OCI-LY7 (cell line): ENCODE measurements at regions not wholly inside any gene's neighbourhood (a gene's known extent, or its start where the extent isn't known, plus 50 kb on each side); places are given as distances from the start of the nearest gene placed in this dataset.
"Not testable (repeated sequence)": the region's sequence is repeated elsewhere in the genome, so short reads cannot be mapped to it uniquely, and the experiment has no call there.

Source experiments
- BruUV-seq: library from RNA; stranded (reverse); fragments of 400-500 nt; replicated peaks from 2 replicates; lab custom pipeline; 2021; lab: Mats Ljungman, UMichigan
- CTCF ChIA-PET: fragments of 300-600 bp; sonication (Branson Sonifier 250); formaldehyde crosslinking; loops from one replicate; lab custom pipeline; 2022; ENCODE audit warnings: antibody characterized with exemption; ENCODE audit not compliant: unreplicated experiment; lab: Charles Lee
- POLR2A ChIA-PET: fragments of 300-600 bp; sonication (Branson Sonifier 250); formaldehyde crosslinking; loops from one replicate; lab custom pipeline; 2022; ENCODE audit warnings: antibody characterized with exemption; lab: Charles Lee
- DNase-seq: peaks from one replicate; pipeline ENCODE4 v3.0.0-alpha.2; 2015; ENCODE audit warnings: low spot score
- H2AFZ ChIP-seq: fragments of 200-600 bp; sonication (generic), shearing (Covaris generic); 2 replicates; pipeline ENCODE4 v1.6.1; 2014; ENCODE audit warnings: mild to moderate bottlenecking, antibody characterized with exemption, low read length, moderate library complexity
- H3K27ac ChIP-seq: fragments of 200-600 bp; sonication (generic); 2 replicates; pipeline ENCODE4 v1.5.1; 2014; ENCODE audit warnings: mixed run types, low read depth, mild to moderate bottlenecking, moderate library complexity, low read length, inconsistent platforms; ENCODE audit not compliant: poor library complexity, severe bottlenecking
- H3K36me3 ChIP-seq: fragments of 200-600 bp; sonication (generic); 2 replicates; pipeline ENCODE4 v1.6.1; 2014; ENCODE audit warnings: mild to moderate bottlenecking, antibody characterized with exemption, low read length, moderate library complexity, mixed read lengths; ENCODE audit not compliant: insufficient read depth
- H3K4me1 ChIP-seq: fragments of 200-600 bp; sonication (generic); 2 replicates; pipeline ENCODE4 v1.5.1; 2014; ENCODE audit warnings: mild to moderate bottlenecking, low read length; ENCODE audit not compliant: insufficient read depth, poor library complexity, severe bottlenecking
- H3K4me2 ChIP-seq: fragments of 200-600 bp; sonication (generic); 2 replicates; pipeline ENCODE4 v1.6.1; 2014; ENCODE audit warnings: mild to moderate bottlenecking, low read length
- H3K4me3 ChIP-seq: fragments of 200-600 bp; sonication (generic); 2 replicates; pipeline ENCODE4 v1.5.1; 2014; ENCODE audit warnings: mild to moderate bottlenecking, low read depth, low read length; ENCODE audit not compliant: poor library complexity, severe bottlenecking
- H3K79me2 ChIP-seq: fragments of 200-600 bp; sonication (generic); 2 replicates; pipeline ENCODE4 v1.6.1; 2016; ENCODE audit warnings: low read depth, mild to moderate bottlenecking, low read length, moderate library complexity, mixed read lengths; ENCODE audit not compliant: insufficient read depth
- H3K9me2 ChIP-seq: fragments of 200-600 bp; sonication (generic); 2 replicates; pipeline ENCODE4 v1.6.1; 2016; ENCODE audit warnings: mild to moderate bottlenecking, low read length, mixed read lengths; ENCODE audit not compliant: insufficient read depth
- H3K9me3 ChIP-seq: fragments of 200-600 bp; sonication (generic); 2 replicates; pipeline ENCODE4 v1.6.1; 2014; ENCODE audit warnings: mild to moderate bottlenecking, mixed run types, low read length, mixed read lengths
- H4K20me1 ChIP-seq: fragments of 200-600 bp; sonication (generic); 2 replicates; pipeline ENCODE4 v1.6.1; 2014; ENCODE audit warnings: mild to moderate bottlenecking, antibody characterized with exemption, low read length, moderate library complexity, mixed read lengths; ENCODE audit not compliant: insufficient read depth
- EZH2phosphoT487 ChIP-seq: fragments of 200-600 bp; sonication (generic); IDR thresholded peaks from 2 replicates; pipeline ENCODE4 v1.6.1; 2018; ENCODE audit warnings: low read depth, borderline replicate concordance, mild to moderate bottlenecking, mixed run types, antibody characterized with exemption, low read length, moderate library complexity, mixed read lengths
- intact Hi-C: fragments of 100-400 bp; cut with micrococcal nuclease; formaldehyde crosslinking; loops from one replicate; pipeline ENCODE4 v1.10.0; 2022; ENCODE audit not compliant: unreplicated experiment
- TF ChIP-seq, protein P1 (sequence below): fragments of 200-600 bp; sonication (generic); conservative IDR thresholded peaks from 2 replicates; pipeline ENCODE4 v1.5.1; 2014; ENCODE audit warnings: mild to moderate bottlenecking, antibody characterized with exemption, low read length, moderate library complexity, mixed read lengths

DNA sequence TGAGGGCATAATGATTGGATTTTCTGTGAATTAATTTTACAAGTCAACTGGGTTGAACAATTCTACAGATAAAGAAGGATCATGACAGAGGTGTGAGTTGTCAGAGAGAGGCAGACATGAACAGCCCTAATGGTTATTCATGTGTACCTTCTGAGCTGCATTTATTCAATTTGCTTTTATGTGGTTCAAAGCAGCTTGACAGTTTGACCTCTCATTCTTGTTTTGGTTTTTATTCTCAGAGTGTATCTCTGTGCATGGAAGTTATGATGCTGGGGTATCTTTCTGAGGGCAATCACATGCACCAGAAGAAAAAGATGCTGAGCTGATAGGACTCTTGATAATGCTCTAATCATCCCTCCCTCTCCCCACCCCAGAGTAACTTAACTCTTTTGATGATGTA is 169.3 kb upstream of the NPY2R start:
- TF ChIP-seq, protein P1, sequence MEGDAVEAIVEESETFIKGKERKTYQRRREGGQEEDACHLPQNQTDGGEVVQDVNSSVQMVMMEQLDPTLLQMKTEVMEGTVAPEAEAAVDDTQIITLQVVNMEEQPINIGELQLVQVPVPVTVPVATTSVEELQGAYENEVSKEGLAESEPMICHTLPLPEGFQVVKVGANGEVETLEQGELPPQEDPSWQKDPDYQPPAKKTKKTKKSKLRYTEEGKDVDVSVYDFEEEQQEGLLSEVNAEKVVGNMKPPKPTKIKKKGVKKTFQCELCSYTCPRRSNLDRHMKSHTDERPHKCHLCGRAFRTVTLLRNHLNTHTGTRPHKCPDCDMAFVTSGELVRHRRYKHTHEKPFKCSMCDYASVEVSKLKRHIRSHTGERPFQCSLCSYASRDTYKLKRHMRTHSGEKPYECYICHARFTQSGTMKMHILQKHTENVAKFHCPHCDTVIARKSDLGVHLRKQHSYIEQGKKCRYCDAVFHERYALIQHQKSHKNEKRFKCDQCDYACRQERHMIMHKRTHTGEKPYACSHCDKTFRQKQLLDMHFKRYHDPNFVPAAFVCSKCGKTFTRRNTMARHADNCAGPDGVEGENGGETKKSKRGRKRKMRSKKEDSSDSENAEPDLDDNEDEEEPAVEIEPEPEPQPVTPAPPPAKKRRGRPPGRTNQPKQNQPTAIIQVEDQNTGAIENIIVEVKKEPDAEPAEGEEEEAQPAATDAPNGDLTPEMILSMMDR = no peak
- TF ChIP-seq EZH2phosphoT487 = no peak
- Histone ChIP-seq H3K27ac (no peak overlapping the region), H3K79me2 (no peaks in the 10 kb centered on the region), H3K9me2 (no peaks in the 10 kb centered on the region), H3K36me3 (no peaks in the 10 kb centered on the region), H3K4me3 (no peak overlapping the region), H3K4me2 (no peak overlapping the region), H3K9me3 (no peaks in the 10 kb centered on the region), H4K20me1 (no peaks in the 10 kb centered on the region), H2AFZ (no peak overlapping the region), H3K4me1 (no peaks in the 10 kb centered on the region)
- BruUV-seq = no TSS peak
- no peak for DNase-seq
- POLR2A ChIA-PET = interaction anchor here (0.7 to 1.1 kb wide), 3 partner anchors 10 to 593 kb away, joined by 3 to 4 read pairs (median 3); no protein-coding TSS in a partner anchor
- intact Hi-C loops = no loop called here
- CTCF ChIA-PET = no interaction called here

DNA sequence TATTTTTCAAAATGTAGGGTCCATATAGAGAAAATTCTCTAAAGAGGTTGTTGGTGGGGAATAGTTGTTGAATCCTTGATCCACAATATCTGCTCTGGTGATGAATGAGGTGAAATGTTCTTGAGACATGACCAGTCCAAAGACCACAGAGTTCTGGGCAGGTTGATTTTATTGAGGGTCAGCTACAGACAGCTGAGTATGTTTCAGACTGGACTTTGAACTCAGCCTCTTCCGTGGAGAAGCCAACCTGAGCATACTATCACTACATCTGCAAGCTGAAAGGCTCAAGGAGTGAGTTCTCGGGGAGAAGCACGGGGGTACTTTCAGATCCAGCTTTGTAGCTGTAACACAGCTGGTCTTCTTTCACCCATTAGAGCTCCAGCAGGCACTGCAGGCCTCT is 168.4 kb upstream of the NPY2R start:
- ChIA-PET POLR2A (interaction anchor here (1.0 kb wide), 1 partner anchor 9 kb away, joined by 3 read pairs; no protein-coding TSS in a partner anchor), CTCF (no interaction called here)
- Histone ChIP-seq H3K27ac (no peak overlapping the region), H3K9me2 (no peaks in the 10 kb centered on the region), H3K79me2 (no peaks in the 10 kb centered on the region), H3K36me3 (no peaks in the 10 kb centered on the region), H3K4me3 (no peak overlapping the region), H3K9me3 (no peaks in the 10 kb centered on the region), H4K20me1 (no peaks in the 10 kb centered on the region), H3K4me1 (no peaks in the 10 kb centered on the region), H3K4me2 (no peak overlapping the region), H2AFZ (no peak overlapping the region)
- TF ChIP-seq EZH2phosphoT487 = no peak
- TF ChIP-seq, protein P1 = no peak
- no TSS peak for BruUV-seq
- intact Hi-C loops = no loop called here
- no peak for DNase-seq

- no peak for DNase-seq
- H3K79me2 ChIP-seq = no peaks in the 10 kb centered on the region
- POLR2A ChIA-PET = no interaction called here
- no peaks in the 10 kb centered on the region for H4K20me1 ChIP-seq
- H3K27ac ChIP-seq = no peak overlapping the region
- intact Hi-C loops = no loop called here
- no peak overlapping the region for H2AFZ ChIP-seq
- H3K36me3 ChIP-seq = no peaks in the 10 kb centered on the region
- CTCF ChIA-PET = no interaction called here
- H3K4me3 ChIP-seq = no peak overlapping the region
- no peaks in the 10 kb centered on the region for H3K9me3 ChIP-seq
- no peaks in the 10 kb centered on the region for H3K9me2 ChIP-seq
- H3K4me2 ChIP-seq = no peak overlapping the region
- H3K4me1 ChIP-seq = no peaks in the 10 kb centered on the region
- BruUV-seq = no TSS peak
- no peak for TF ChIP-seq EZH2phosphoT487
- TF ChIP-seq, protein P1 = no peak
These were observed 166.4 kb upstream of the NPY2R start for GRCh38 chr4:155042014-155042413.

- BruUV-seq, H3K4me1 ChIP-seq, H4K20me1 ChIP-seq, intact Hi-C loops, H3K9me2 ChIP-seq, POLR2A ChIA-PET, H2AFZ ChIP-seq, H3K4me2 ChIP-seq, H3K9me3 ChIP-seq, H3K4me3 ChIP-seq, H3K27ac ChIP-seq, CTCF ChIA-PET, H3K79me2 ChIP-seq, H3K36me3 ChIP-seq, DNase-seq: not testable (repeated sequence)
These were observed 164.2 kb upstream of the NPY2R start for GRCh38 chr4:155044251-155044650.
